Neural progenitor cell (in vitro differentiated cells): ENCODE measurements at regions not wholly inside any gene's neighbourhood (a gene's known extent, or its start where the extent isn't known, plus 50 kb on each side); places are given as distances from the start of the nearest gene placed in this dataset.
"Not testable (repeated sequence)": the region's sequence is repeated elsewhere in the genome, so short reads cannot be mapped to it uniquely, and the experiment has no call there.

Source experiments
- CTCF ChIP-seq: fragments of 200-600 bp; sonication (generic); IDR thresholded peaks from 2 replicates; pipeline ENCODE4 v1.5.1; 2017; ENCODE audit warnings: antibody characterized with exemption, mild to moderate bottlenecking
- EZH2 ChIP-seq: fragments of 200-600 bp; sonication (generic); IDR thresholded peaks from 2 replicates; pipeline ENCODE4 v1.6.1; 2017; ENCODE audit warnings: antibody characterized with exemption, mild to moderate bottlenecking, moderate library complexity

GRCh38 chr11:48649064-48649463, 160.5 kb downstream of the OR4A47 start:
- TF ChIP-seq CTCF, EZH2: not testable (repeated sequence)
